ENCODE measurements at regions not wholly inside any gene's neighbourhood (a gene's known extent, or its start where the extent isn't known, plus 50 kb on each side); places are given as distances from the start of the nearest gene placed in this dataset.

GRCh38 chr10:111976557-111976956 is 207.0 kb downstream of the GPAM start:
- no peak for DNase-seq (ENCODE audit: low read depth)
- H3K4me3 ChIP-seq (ENCODE audit: low read depth, low read length) = no peak overlapping the region

GRCh38 chr10:111984057-111984456 is 199.5 kb downstream of the GPAM start:
- H3K4me3 ChIP-seq (ENCODE audit: low read depth, low read length) = no peak overlapping the region

GRCh38 chr10:111986079-111986478 is 197.5 kb downstream of the GPAM start:
- peak; percentile 68 for DNase-seq (ENCODE audit: low read depth)
- no peak overlapping the region for H3K4me3 ChIP-seq (ENCODE audit: low read depth, low read length)

More at GRCh38 chr10:111984057-111984456, 199.5 kb downstream of the GPAM start:
- no peak for DNase-seq (ENCODE audit: low read depth)

- H3K4me3 ChIP-seq (ENCODE audit: low read depth, low read length) = no peak overlapping the region
- no peak for DNase-seq (ENCODE audit: low read depth)
Observed at GRCh38 chr10:111988646-111989045, 194.9 kb downstream of the GPAM start.

- no peak for DNase-seq (ENCODE audit: low read depth)
- no peak overlapping the region for H3K4me3 ChIP-seq (ENCODE audit: low read depth, low read length)
Observed at GRCh38 chr10:111989136-111989911, 194.2 kb downstream of the GPAM start.

GRCh38 chr10:111990734-111991133 is 192.8 kb downstream of the GPAM start:
- no peak overlapping the region for H3K4me3 ChIP-seq (ENCODE audit: low read depth, low read length)
- no peak for DNase-seq (ENCODE audit: low read depth)

- no peak for DNase-seq (ENCODE audit: low read depth)
- H3K4me3 ChIP-seq (ENCODE audit: low read depth, low read length) = no peak overlapping the region
Observed at GRCh38 chr10:111993321-111993720, 190.2 kb downstream of the GPAM start.

GRCh38 chr10:111993872-111994426 is 189.6 kb downstream of the GPAM start:
- H3K4me3 ChIP-seq (ENCODE audit: low read depth, low read length) = no peak overlapping the region
- DNase-seq (ENCODE audit: low read depth) = no peak

GRCh38 chr10:111996103-111996502 is 187.5 kb downstream of the GPAM start:
- DNase-seq (ENCODE audit: low read depth) = no peak
- H3K4me3 ChIP-seq (ENCODE audit: low read depth, low read length) = no peak overlapping the region

- DNase-seq (ENCODE audit: low read depth) = no peak
- no peak overlapping the region for H3K4me3 ChIP-seq (ENCODE audit: low read depth, low read length)
Observed at GRCh38 chr10:111998728-111999127, 184.8 kb downstream of the GPAM start.

GRCh38 chr10:111999205-111999914 is 184.2 kb downstream of the GPAM start:
- DNase-seq (ENCODE audit: low read depth) = no peak
- no peak overlapping the region for H3K4me3 ChIP-seq (ENCODE audit: low read depth, low read length)

GRCh38 chr10:111999915-112000302 is 183.7 kb downstream of the GPAM start:
- H3K4me3 ChIP-seq (ENCODE audit: low read depth, low read length) = no peak overlapping the region
- DNase-seq (ENCODE audit: low read depth) = no peak

GRCh38 chr10:112000466-112000865 is 183.1 kb downstream of the GPAM start:
- DNase-seq (ENCODE audit: low read depth) = peak; percentile 8
- no peak overlapping the region for H3K4me3 ChIP-seq (ENCODE audit: low read depth, low read length)

- no peak for DNase-seq (ENCODE audit: low read depth)
- H3K4me3 ChIP-seq (ENCODE audit: low read depth, low read length) = no peak overlapping the region
Observed at GRCh38 chr10:112002206-112002605, 181.4 kb downstream of the GPAM start.

- DNase-seq (ENCODE audit: low read depth) = no peak
- no peak overlapping the region for H3K4me3 ChIP-seq (ENCODE audit: low read depth, low read length)
Observed at GRCh38 chr10:112004075-112004474, 179.5 kb downstream of the GPAM start.

GRCh38 chr10:112005044-112005443 is 178.5 kb downstream of the GPAM start:
- DNase-seq (ENCODE audit: low read depth) = no peak
- H3K4me3 ChIP-seq (ENCODE audit: low read depth, low read length) = no peak overlapping the region

- DNase-seq (ENCODE audit: low read depth) = no peak
Observed at GRCh38 chr10:112006407-112006806, 177.2 kb downstream of the GPAM start.

GRCh38 chr10:112006831-112007230 is 176.7 kb downstream of the GPAM start:
- DNase-seq (ENCODE audit: low read depth) = no peak
- no peak overlapping the region for H3K4me3 ChIP-seq (ENCODE audit: low read depth, low read length)

More at GRCh38 chr10:112006407-112006806, 177.2 kb downstream of the GPAM start:
- H3K4me3 ChIP-seq (ENCODE audit: low read depth, low read length) = no peak overlapping the region

- H3K4me3 ChIP-seq (ENCODE audit: low read depth, low read length) = no peak overlapping the region
- DNase-seq (ENCODE audit: low read depth) = no peak
Observed at GRCh38 chr10:112022196-112022595, 161.4 kb downstream of the GPAM start.

- no peak for DNase-seq (ENCODE audit: low read depth)
- no peak overlapping the region for H3K4me3 ChIP-seq (ENCODE audit: low read depth, low read length)
Observed at GRCh38 chr10:112024079-112024478, 159.5 kb downstream of the GPAM start.

GRCh38 chr10:112025228-112025627 is 158.3 kb downstream of the GPAM start:
- no peak overlapping the region for H3K4me3 ChIP-seq (ENCODE audit: low read depth, low read length)
- no peak for DNase-seq (ENCODE audit: low read depth)
